ENCODE measurements at regions not wholly inside any gene's neighbourhood (a gene's known extent, or its start where the extent isn't known, plus 50 kb on each side); places are given as distances from the start of the nearest gene placed in this dataset.

- DNase-seq (ENCODE audit: low read depth, low spot score): no peak
- Histone ChIP-seq H3K27me3 (ENCODE audit: control insufficient read depth in 2 of 2, insufficient read depth in 2 of 2, low read length in 2 of 2) (no peaks in the 10 kb centered on the region), H3K9me1 (replicated peaks; ENCODE audit: control insufficient read depth, extremely low read depth, insufficient read depth, low read length) (no peaks in the 10 kb centered on the region), H3K4me2 (ENCODE audit: insufficient read depth, low read length) (no peak overlapping the region), H3K27ac (ENCODE audit: insufficient read depth, low read depth, low read length) (no peak overlapping the region), H3K4me1 (ENCODE audit: control insufficient read depth, extremely low read depth, insufficient read depth, low read length) (no peaks in the 10 kb centered on the region), H3K36me3 (ENCODE audit: control insufficient read depth in 2 of 2, extremely low read depth in 1 of 2, insufficient read depth in 2 of 2, low read length in 2 of 2) (no peaks in the 10 kb centered on the region), H3K9ac (replicated peaks; ENCODE audit: extremely low read depth, insufficient read depth, low read length) (no peak overlapping the region), H2AFZ (ENCODE audit: low read depth, low read length) (no peak overlapping the region), H3K9me3 (replicated peaks; ENCODE audit: control insufficient read depth, insufficient read depth, low read length) (no peaks in the 10 kb centered on the region), H3K79me2 (ENCODE audit: control insufficient read depth, insufficient read depth, low read length) (no peaks in the 10 kb centered on the region), H3K4me3 (replicated peaks in 1 of 3; ENCODE audit: insufficient read depth in 1 of 3, low read depth in 1 of 3, low read length in 3 of 3) (no peak overlapping the region), H4K20me1 (replicated peaks; ENCODE audit: control insufficient read depth, extremely low read depth, insufficient read depth, low read length) (no peaks in the 10 kb centered on the region)
- dilution Hi-C loops (cut with MboI; ENCODE audit: extremely low pct_ligation_motif_present, low sequenced_read_pairs) (no loop called here), intact Hi-C loops (cut with micrococcal nuclease) (no loop called here)
- ChIA-PET CTCF (no interaction called here), POLR2A (no interaction called here)
- TF ChIP-seq GATA2 (IDR thresholded peaks at IDR 0.05; ENCODE audit: insufficient read depth, insufficient read length, low read depth, low read length): no peak
- TF ChIP-seq MYC (IDR thresholded peaks at IDR 0.05; ENCODE audit: low read depth, low read length): no peak
- no peak for TF ChIP-seq CTCF (IDR thresholded peaks at IDR 0.05; ENCODE audit: extremely low read depth in 1 of 2, insufficient read depth in 1 of 2, low read depth in 1 of 2, low read length in 2 of 2)
- TF ChIP-seq EZH2 (IDR thresholded peaks at IDR 0.05; ENCODE audit: borderline replicate concordance, low read depth, low read length, severe bottlenecking): no peak
- no peak for TF ChIP-seq FOS (IDR thresholded peaks at IDR 0.05; ENCODE audit: borderline replicate concordance, insufficient read depth, low read length)
- no peak for TF ChIP-seq JUN (IDR thresholded peaks at IDR 0.05; ENCODE audit: borderline replicate concordance, insufficient read depth, insufficient read length, low read depth)
- TF ChIP-seq, protein P1, sequence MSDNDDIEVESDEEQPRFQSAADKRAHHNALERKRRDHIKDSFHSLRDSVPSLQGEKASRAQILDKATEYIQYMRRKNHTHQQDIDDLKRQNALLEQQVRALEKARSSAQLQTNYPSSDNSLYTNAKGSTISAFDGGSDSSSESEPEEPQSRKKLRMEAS (IDR thresholded peaks at IDR 0.05; ENCODE audit: insufficient read depth, insufficient read length): no peak
- TF ChIP-seq POLR2AphosphoS5 (IDR thresholded peaks at IDR 0.05; ENCODE audit: insufficient read depth, low read depth, low read length): no peak
- BruUV-seq (replicated peaks): no TSS peak
- no peak for FAIRE-seq
Measured at GRCh38 chr9:75471549-75472114, 383.3 kb downstream of the OSTF1 start.
